Left colon (tissue), 2 donors: ENCODE measurements at regions not wholly inside any gene's neighbourhood (a gene's known extent, or its start where the extent isn't known, plus 50 kb on each side); places are given as distances from the start of the nearest gene placed in this dataset.

Experiments
- ATAC-seq: fragments of 200-7000 bp; cut with Tn5 transposase; one replicate; pipeline ENCODE4 v1.9.1; 2020; ENCODE audit warnings: mild to moderate bottlenecking, moderate library complexity
- DNase-seq, 2 donors: peaks; one replicate each; pipeline ENCODE4 v3.0.0-alpha.2; 2020
- intact Hi-C, 2 donors: fragments of 100-400 bp; cut with DNase I in 1 of 2; cut with micrococcal nuclease in 1 of 2; formaldehyde crosslinking; loops; one replicate each; pipeline versions ENCODE4 v1.11.2 to v1.14.0; 2022; cut with DNase I, micrococcal nuclease
- donor health status: DM: no; HTN: no; CAD: no.
- donor health status: DM: yes; HTN: yes; CAD: no.

- DNase-seq, result no peak
- intact Hi-C loops, result no loop called here
These were observed 511.6 kb upstream of the CELF4 start for GRCh38 chr18:38077229-38077628.

DNA sequence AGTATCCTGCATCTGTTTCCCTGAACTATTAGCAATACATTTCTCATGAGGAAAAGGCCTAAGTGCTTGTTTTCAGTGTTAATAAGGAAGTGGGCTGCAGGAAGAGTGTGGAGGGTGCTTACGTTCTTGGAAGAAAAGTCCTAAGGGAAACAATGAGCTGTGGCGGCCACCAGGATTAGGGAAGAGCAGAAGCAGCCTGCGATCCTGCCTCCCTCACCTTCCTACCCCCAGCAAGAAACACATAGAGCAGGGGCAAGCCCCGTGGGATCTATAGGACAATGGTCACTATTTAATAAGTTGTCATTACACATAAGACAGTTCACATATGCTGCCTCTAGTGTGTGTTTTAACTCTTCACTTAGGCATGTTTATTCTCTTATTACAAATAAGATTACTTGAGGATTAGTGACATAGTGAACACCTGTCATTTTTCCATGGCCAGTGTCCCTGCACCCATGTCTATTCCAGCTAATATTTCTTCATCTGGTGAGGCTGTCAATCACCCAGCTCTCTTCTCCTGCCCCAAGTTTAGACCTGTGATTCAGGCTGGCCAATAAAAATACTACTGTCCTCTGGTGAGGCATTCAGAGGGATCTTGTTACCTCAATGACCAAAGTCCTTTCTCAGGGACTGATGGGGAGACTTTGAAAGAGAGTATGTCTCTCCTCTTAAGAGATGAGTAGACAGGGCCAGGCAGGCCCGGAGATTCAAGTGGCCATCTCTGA is 510.9 kb upstream of the CELF4 start:
- no peak for ATAC-seq

More at GRCh38 chr18:38077229-38077628, 511.6 kb upstream of the CELF4 start:
- ATAC-seq, result no peak

DNA sequence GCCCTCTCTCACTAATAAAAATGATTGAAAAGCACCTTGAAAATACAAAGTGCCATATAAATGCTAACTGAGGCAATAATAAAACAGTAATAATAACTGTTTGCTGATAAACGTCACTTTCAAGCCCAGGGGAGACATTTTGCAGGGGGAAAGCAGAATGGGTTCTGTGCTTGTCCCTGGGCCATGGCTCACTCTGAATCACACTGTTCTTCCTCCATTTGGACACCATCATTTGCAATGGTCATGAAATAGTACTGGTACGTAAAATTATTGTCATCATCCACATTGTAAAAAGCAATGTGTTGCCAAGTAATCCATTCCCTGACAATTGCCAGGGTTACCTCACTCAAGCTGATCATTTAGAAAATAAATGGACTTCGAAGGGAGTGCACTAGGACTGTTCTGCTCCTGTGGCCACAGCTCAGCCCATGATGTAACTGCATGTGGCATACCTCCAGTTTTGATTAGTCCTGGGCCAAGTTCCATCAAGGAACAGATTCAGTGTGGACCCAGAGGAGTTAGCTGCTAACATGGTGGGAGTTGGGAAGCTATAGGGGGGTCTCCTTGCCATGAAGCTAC is 508.8 kb upstream of the CELF4 start:
- intact Hi-C loops, result no loop called here
- ATAC-seq (no peak), DNase-seq (no peak)

More for the DNA sequence above, 510.9 kb upstream of the CELF4 start:
- intact Hi-C loops, result no loop called here
- DNase-seq, result no peak

- ATAC-seq (no peak), DNase-seq (no peak)
- intact Hi-C loops, result no loop called here
These were observed 502.2 kb upstream of the CELF4 start for GRCh38 chr18:38067821-38068220.

DNA sequence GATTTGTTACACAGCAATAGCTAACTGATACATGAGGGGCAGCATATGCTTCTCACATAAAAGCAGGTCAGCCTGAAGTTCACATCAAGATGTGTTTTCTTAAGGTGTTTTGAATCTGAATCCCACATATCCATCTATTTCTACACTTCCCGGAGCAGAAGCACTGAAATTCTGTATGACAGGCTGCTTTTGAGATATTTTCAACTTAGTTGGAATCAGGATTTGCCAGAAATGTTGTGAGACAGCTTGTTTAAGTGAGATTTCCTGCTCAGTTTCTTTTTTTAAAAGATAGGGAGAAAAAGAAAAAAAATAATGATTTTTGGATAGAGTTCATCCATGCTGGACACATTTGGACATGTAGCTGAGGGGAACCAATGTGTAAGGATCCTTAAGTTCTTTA is 501.5 kb upstream of the CELF4 start:
- intact Hi-C loops, result no loop called here
- DNase-seq (no peak), ATAC-seq (no peak)

DNA sequence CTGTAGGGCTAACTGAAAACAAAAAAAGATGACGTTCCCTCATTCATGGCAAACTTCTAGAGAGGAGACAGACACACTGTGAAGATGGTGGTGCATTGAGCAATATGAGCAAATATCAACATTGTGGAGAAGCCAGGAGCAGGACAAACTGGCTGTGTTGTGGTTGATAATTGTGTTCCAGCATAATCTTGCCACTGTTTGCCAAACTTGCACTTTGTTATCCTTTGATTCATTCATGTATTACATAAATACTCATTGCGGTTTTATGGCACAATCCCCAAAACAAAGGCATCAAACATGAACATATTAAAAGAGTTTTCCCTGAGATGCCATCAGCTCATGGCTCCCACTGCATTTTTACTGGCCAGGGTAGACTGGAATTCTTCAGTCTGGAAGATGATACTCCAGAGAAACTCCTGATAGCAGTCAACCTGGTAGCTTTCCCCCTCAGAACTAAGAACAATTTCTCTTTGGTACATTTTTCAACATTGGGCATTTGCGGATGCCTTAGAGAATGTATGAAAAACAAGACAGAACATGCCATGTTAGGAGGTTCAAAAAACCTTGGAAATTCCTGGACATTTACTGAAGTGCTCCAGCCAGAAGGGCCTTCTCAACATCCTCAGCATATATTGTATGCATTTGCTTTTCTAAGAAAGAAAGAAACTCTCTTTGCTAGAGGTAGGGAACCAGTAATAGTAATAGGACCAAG is 487.4 kb upstream of the CELF4 start:
- intact Hi-C loops, result no loop called here
- DNase-seq, result no peak
- ATAC-seq, result no peak

DNA sequence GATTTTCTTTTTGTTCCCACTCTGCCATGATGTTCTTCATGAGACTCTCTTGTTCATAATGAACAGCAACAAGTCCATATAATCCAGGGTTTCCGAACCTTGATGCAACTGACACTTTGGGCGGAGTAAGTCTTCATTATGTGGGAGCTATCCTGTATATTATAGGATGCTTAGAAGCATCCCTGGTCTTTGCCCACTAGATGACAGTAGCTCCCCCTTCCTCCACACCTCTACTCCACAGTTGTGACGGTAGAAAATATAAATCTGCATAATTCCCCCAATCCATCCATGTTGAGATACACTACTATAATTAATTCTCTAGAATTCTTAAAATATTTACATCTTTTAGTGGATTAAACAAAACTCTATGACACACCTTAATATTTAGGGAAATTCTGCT is 482.2 kb upstream of the CELF4 start:
- DNase-seq, result no peak
- intact Hi-C loops, result no loop called here
- no peak for ATAC-seq

DNA sequence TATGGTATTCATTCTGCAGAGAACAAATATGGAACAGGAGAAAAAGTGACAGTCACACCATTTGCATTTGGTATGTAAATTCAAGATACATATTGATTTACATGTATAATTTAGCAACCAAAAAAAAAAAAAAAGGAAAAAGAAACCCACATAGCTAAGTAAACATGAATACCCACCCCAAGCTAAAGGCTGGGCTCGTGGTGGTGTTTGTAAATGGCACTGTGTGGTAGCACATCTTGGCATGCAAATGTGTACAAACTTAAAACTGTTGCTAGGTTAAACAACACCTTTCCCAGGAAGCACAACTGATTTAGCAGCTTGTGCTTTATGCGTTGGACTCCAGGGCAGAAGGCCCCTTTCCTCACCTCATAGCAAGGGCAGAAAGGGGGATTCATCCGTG is 481.1 kb upstream of the CELF4 start:
- intact Hi-C loops, result no loop called here
- no peak for DNase-seq
- no peak for ATAC-seq

DNA sequence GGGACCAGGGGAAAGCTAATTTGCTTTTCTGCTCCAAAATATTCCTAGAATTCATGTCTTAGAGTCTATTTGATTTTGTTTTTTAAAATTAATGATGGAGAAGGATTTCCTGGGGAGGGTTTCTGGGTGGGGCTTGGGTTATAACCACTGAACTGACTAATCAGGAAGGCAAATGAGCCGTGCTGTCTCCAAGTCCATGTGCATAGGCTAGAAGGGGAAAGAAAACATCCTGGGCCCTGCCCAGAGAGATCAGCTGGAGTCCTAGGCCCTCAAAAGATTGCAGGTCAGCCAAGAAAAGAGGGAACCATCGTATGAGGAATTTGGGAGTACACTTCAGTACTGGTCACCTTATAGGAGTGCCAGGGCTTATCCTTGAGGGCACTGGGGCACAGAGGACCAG is 480.2 kb upstream of the CELF4 start:
- ATAC-seq (no peak), DNase-seq (no peak)
- intact Hi-C loops, result no loop called here

- ATAC-seq (no peak), DNase-seq (no peak)
- intact Hi-C loops, result no loop called here
These were observed 476.8 kb upstream of the CELF4 start for GRCh38 chr18:38042211-38042890.

GRCh38 chr18:38038242-38038641 is 472.6 kb upstream of the CELF4 start:
- ATAC-seq (no peak), DNase-seq (no peak)
- intact Hi-C loops, result no loop called here

DNA sequence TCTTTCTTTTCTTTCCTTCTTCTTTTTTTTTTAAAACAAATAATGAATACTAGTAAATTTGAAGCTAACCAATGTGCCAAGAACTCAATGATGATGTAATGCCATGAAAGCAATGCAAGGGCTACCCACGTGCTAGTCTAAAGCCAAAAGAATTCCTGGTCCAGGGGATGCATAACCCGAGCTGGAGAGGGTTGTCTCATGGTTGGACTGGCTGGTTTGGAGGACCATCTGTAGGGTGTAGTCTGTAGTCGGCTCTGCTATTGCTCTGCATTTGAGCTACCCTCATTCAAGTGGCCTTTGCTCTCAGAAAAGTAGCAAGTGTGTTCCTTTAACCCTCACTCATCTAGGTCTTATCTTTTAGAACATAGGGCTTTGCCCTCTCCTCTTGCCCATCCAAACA is 469.6 kb upstream of the CELF4 start:
- DNase-seq (no peak), ATAC-seq (no peak)
- intact Hi-C loops, result no loop called here

DNA sequence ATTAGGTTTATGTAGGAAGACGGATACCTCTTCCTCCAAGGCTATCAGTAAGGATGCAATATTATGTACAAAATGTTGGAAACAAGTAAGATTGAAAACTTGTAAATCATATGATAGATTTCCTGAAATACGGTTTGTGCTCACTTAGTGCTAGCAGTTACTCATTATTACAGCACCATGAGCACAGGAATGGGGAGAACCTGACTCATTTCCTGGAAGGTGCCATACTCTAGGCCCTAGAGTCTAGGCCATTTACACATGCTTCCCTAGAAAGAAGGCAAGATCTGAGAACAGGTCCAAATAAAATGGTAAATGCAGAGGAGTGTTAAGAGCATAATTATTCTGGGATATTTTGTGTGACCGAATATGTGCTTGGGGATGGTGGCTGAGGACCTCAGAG is 467.7 kb upstream of the CELF4 start:
- DNase-seq (no peak), ATAC-seq (no peak)
- intact Hi-C loops, result no loop called here

GRCh38 chr18:38032516-38032915 is 466.9 kb upstream of the CELF4 start:
- ATAC-seq (no peak), DNase-seq (no peak)
- intact Hi-C loops, result no loop called here

DNA sequence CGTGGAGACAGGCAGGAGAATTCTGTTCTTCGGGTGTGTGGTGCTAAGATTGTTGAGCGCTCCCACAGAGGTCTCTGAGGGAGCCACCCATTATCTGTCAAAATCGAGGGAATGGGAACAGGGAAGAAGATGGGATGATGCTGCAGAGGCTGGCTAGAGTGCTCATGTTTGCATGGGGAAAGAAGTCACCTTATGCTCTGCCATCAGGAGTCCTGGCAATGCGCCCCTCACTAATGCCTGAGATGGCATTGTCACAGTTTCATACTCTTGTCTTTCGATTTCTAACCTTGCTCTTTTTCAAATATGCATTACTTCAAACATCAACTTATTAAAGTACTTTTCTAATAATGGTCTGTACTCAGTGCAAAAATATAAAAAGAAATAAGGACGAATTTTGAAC is 463.3 kb upstream of the CELF4 start:
- intact Hi-C loops, result no loop called here
- ATAC-seq (no peak), DNase-seq (no peak)

GRCh38 chr18:38025433-38026038 is 459.9 kb upstream of the CELF4 start:
- no peak for ATAC-seq
- intact Hi-C loops, result no loop called here
- DNase-seq, result no peak

GRCh38 chr18:38023871-38024270 is 458.3 kb upstream of the CELF4 start:
- DNase-seq (no peak), ATAC-seq (no peak)
- intact Hi-C loops, result no loop called here

- intact Hi-C loops, result no loop called here
- DNase-seq (no peak), ATAC-seq (no peak)
These were observed 456.6 kb upstream of the CELF4 start for GRCh38 chr18:38022234-38022633.

DNA sequence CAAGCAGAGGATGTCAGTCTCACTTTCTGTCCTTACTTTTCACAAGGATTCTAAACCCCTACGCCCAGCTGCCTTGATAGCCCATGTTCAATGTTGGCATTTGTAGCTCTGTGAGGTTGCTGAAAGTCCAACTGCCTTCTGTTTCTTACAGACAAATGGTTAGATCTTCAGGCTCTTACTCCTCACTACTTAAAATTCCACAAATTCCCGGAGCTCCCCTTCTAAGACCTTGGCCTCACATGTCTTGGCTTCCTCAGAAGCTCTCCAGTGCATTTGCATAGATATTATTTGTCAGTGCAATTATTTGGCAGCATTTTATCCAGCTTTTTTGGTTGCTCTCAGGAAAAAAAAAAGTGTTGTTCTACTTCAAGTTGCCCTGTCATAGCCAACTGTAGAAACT is 453.7 kb upstream of the CELF4 start:
- DNase-seq, result no peak
- intact Hi-C loops, result no loop called here
- ATAC-seq, result no peak
